GM13977 (cell line): ENCODE measurements at regions not wholly inside any gene's neighbourhood (a gene's known extent, or its start where the extent isn't known, plus 50 kb on each side); places are given as distances from the start of the nearest gene placed in this dataset.
A peak's percentile ranks its signal among the peaks of the same experiment; 100 is the strongest.

Experiments used
- DNase-seq: peaks from one replicate; pipeline ENCODE4 v3.0.0; 2012; ENCODE audit warnings: low spot score
- in situ Hi-C: fragments of 300-500 bp; cut with MboI; formaldehyde crosslinking; loops from one replicate; pipeline ENCODE4 v1.12.0; 2022; ENCODE audit warnings: low sequenced_read_pairs, low pct_unique_long_range_greater_than_20kb, mixed read lengths, inconsistent platforms; ENCODE audit not compliant: unreplicated experiment
- TF ChIP-seq, protein P1 (sequence below): IDR thresholded peaks from 2 replicates; pipeline ENCODE4 v1.5.1; 2012; ENCODE audit warnings: mild to moderate bottlenecking, control low read depth; ENCODE audit not compliant: insufficient read depth; ENCODE audit errors: extremely low read depth, missing control alignments

- TF ChIP-seq, protein P1, sequence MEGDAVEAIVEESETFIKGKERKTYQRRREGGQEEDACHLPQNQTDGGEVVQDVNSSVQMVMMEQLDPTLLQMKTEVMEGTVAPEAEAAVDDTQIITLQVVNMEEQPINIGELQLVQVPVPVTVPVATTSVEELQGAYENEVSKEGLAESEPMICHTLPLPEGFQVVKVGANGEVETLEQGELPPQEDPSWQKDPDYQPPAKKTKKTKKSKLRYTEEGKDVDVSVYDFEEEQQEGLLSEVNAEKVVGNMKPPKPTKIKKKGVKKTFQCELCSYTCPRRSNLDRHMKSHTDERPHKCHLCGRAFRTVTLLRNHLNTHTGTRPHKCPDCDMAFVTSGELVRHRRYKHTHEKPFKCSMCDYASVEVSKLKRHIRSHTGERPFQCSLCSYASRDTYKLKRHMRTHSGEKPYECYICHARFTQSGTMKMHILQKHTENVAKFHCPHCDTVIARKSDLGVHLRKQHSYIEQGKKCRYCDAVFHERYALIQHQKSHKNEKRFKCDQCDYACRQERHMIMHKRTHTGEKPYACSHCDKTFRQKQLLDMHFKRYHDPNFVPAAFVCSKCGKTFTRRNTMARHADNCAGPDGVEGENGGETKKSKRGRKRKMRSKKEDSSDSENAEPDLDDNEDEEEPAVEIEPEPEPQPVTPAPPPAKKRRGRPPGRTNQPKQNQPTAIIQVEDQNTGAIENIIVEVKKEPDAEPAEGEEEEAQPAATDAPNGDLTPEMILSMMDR, result no peak
- DNase-seq, result no peak
- in situ Hi-C loops, result no loop called here
These were observed 249.5 kb upstream of the FN1 start for GRCh38 chr2:215685238-215685990.

- in situ Hi-C loops, result no loop called here
- no peak for DNase-seq
- TF ChIP-seq, protein P1, result no peak
These were observed 248.8 kb upstream of the FN1 start for GRCh38 chr2:215684448-215685237.

GRCh38 chr2:215683295-215683694 is 247.4 kb upstream of the FN1 start:
- in situ Hi-C loops, result no loop called here
- TF ChIP-seq, protein P1, result no peak
- no peak for DNase-seq

DNA sequence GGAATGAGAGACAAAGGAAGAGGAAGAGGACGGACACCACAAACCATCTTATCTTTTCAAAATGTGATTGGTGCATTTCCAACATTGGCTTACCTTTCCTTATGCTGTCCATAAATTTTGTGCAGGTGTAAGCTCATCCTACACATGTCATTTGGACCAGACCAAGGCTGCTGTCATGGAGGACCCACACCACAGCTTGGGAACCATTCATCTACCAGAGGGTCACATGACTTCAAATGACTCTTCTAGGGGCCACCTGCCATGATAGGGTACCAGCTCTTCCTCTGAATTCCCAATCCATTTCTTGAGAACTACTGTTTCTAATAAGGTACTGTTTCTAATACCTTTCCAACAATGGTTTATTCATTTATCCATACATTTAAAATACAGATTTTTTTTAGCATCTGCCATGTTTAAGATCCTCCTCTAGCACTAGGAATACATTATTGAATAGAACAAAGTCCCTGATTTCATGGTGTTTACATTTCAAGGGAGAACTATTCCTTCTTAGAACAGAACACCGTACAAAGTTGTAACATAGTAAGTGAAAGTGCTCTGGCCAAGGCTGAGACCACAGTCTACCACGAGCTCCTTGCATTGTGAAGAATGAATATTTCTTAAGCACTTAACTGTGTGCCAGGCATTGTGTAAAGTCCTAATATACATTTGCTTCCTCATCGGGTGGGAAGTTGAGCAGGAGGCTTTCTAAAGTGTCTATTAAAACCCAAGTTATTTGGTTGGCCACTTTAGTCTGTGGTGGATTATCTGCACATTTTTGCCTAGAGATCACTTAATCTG is 246.1 kb upstream of the FN1 start:
- DNase-seq, result no peak
- TF ChIP-seq, protein P1, result no peak
- in situ Hi-C loops, result no loop called here

DNA sequence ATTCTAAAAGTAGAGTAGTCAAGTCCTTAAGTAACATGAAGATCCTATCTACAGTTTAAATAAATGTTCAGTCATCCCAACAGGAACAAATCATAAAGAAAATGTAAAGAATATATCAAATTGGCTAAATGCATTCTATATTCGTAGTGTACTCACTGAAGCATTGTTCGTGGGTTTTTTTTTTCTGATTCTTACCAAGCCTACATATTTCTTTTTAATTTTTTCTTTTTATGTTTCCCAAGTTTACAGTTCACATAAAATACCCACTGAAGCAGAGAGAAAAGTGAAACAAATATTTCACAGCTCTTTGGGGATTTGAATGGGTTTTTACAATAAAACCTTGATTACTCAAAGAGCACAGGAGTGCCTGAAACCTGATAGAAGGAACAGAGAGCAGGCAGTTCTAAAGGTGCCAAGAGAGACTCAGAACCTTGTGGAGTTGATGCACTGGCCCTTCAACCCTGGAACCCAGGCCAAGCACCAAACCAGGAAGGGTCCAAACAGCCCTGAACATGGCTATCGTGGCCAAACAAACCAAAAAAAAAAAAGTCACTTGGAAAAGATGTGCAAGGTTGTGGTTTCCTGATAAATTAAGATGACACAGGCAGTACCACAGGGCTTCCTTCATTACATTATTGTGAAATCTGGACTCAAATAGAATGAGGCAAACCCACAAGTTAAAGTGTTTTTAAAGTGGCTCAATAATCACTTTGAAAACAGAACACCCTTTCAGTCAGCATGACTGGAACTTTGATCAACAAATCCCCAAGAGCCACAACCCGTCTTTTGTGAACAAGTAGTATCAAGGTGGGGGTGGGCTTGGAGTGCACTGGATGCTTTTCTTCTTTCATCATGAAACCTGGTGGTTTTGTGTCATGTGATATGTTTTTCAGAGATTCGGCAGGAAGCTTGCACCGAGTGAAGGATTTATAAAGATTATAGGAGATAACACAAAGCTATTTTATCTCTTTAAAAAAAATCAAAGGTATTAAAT is 245.0 kb upstream of the FN1 start:
- in situ Hi-C loops, result no loop called here
- DNase-seq, result peak; percentile 19
- TF ChIP-seq, protein P1, result no peak
